Subcutaneous abdominal adipose tissue (tissue), 5 donors: ENCODE measurements at regions not wholly inside any gene's neighbourhood (a gene's known extent, or its start where the extent isn't known, plus 50 kb on each side); places are given as distances from the start of the nearest gene placed in this dataset.

Experiments
- H3K27ac ChIP-seq: one replicate; pipeline ENCODE4 v1.7.0; 2013; ENCODE audit warnings: low read depth, mild to moderate bottlenecking, inconsistent platforms, low read length, moderate library complexity
- H3K27me3 ChIP-seq, 5 donors: one replicate each; pipeline ENCODE4 v1.7.0; 2013; ENCODE audit warnings: low read length in 5 of 5, inconsistent platforms in 1 of 5; ENCODE audit not compliant: control insufficient read depth in 5 of 5, insufficient read depth in 4 of 5
- H3K36me3 ChIP-seq, 5 donors: one replicate each; pipeline ENCODE4 v1.7.0; 2013; ENCODE audit warnings: low read length in 5 of 5; ENCODE audit not compliant: control insufficient read depth in 5 of 5, insufficient read depth in 5 of 5
- H3K4me1 ChIP-seq, 5 donors: one replicate each; pipeline ENCODE4 v1.7.0; 2013; ENCODE audit warnings: low read length in 5 of 5, mild to moderate bottlenecking in 3 of 5, moderate library complexity in 1 of 5; ENCODE audit not compliant: control insufficient read depth in 5 of 5, insufficient read depth in 5 of 5
- H3K4me3 ChIP-seq, 5 donors: one replicate each; pipeline ENCODE4 v1.7.0; 2013; ENCODE audit warnings: low read length in 5 of 5, low read depth in 1 of 5
- H3K9ac ChIP-seq, 5 donors: one replicate each; pipeline ENCODE4 v1.7.0; 2013; ENCODE audit warnings: low read length in 5 of 5, mild to moderate bottlenecking in 4 of 5, moderate library complexity in 3 of 5
- H3K9me3 ChIP-seq, 5 donors: one replicate each; pipeline ENCODE4 v1.7.0; 2013; ENCODE audit warnings: low read length in 5 of 5; ENCODE audit not compliant: control insufficient read depth in 5 of 5
- donor health status: healthy.
- donor health status: healthy.
- donor health status: healthy.
- donor health status: healthy.
- donor health status: healthy.

DNA sequence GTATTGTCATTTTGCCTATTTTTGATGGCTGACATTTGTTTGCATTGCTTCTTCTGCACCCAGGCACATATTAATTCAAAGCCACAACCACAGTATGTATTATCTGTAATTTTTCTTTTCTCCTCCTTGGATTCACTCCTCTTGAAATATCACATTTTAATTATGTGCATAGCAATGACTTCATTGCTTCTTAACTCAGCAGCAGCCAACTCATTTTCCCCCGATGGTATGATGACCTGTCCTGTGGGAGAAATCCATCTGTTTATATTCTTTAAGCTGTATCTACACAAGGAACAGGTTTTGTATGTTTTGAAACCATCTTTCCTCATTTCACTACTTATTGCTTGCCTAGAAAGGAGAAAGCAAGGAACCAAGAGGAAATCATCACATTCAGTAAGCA, 588.8 kb downstream of the INHBA start:
- H3K27ac ChIP-seq: no peak overlapping the region
- no peak overlapping the region for H3K4me3 ChIP-seq
- no peaks in the 10 kb centered on the region for H3K27me3 ChIP-seq
- no peaks in the 10 kb centered on the region for H3K4me1 ChIP-seq
- no peaks in the 10 kb centered on the region for H3K9me3 ChIP-seq
- H3K36me3 ChIP-seq: no peaks in the 10 kb centered on the region
- H3K9ac ChIP-seq: no peak overlapping the region

- Histone ChIP-seq H3K27ac (no peak overlapping the region), H3K9me3 (no peaks in the 10 kb centered on the region), H3K4me1 (no peaks in the 10 kb centered on the region), H3K4me3 (no peak overlapping the region), H3K36me3 (no peaks in the 10 kb centered on the region), H3K9ac (no peak overlapping the region), H3K27me3 (no peaks in the 10 kb centered on the region)
Observed at GRCh38 chr7:41113719-41114118, 589.2 kb downstream of the INHBA start.

GRCh38 chr7:41110186-41110585, 592.7 kb downstream of the INHBA start:
- H3K9ac ChIP-seq: no peak overlapping the region
- no peaks in the 10 kb centered on the region for H3K36me3 ChIP-seq
- H3K9me3 ChIP-seq: no peaks in the 10 kb centered on the region
- H3K4me1 ChIP-seq: no peaks in the 10 kb centered on the region
- no peak overlapping the region for H3K27ac ChIP-seq
- H3K27me3 ChIP-seq: no peaks in the 10 kb centered on the region
- no peak overlapping the region for H3K4me3 ChIP-seq

GRCh38 chr7:41108821-41109220, 594.1 kb downstream of the INHBA start:
- no peaks in the 10 kb centered on the region for H3K4me1 ChIP-seq
- no peaks in the 10 kb centered on the region for H3K27me3 ChIP-seq
- H3K27ac ChIP-seq: no peak overlapping the region
- no peak overlapping the region for H3K4me3 ChIP-seq
- no peaks in the 10 kb centered on the region for H3K36me3 ChIP-seq
- H3K9ac ChIP-seq: no peak overlapping the region
- H3K9me3 ChIP-seq: no peaks in the 10 kb centered on the region

DNA sequence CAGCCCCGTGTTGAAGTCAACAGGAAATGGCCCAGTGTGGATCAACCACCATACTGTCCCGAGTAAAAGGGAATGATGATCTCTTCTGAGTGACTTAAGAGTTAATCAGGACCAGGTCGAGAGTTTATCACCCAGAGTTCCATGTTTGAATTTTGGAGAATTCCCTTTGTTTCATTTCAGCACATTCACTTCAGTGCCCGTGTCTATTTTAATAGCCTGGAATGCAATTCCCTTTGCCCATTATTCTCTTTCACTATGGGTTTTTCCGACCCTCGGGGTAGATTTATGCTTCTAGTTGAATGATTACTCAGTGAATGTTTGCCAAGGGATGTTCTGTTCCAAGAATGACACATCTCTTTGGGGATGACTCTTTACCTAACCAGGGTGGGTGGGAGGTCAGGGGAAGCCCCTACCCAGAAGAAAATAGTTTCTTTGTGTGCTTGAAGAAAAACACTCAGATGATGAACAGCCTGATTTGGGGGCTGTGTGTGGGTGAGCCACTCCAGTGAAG, 594.9 kb downstream of the INHBA start:
- H3K36me3 ChIP-seq: no peaks in the 10 kb centered on the region
- H3K9me3 ChIP-seq: no peaks in the 10 kb centered on the region
- H3K4me3 ChIP-seq: no peak overlapping the region
- no peak overlapping the region for H3K27ac ChIP-seq
- no peak overlapping the region for H3K9ac ChIP-seq
- H3K4me1 ChIP-seq: no peaks in the 10 kb centered on the region
- H3K27me3 ChIP-seq: no peaks in the 10 kb centered on the region

DNA sequence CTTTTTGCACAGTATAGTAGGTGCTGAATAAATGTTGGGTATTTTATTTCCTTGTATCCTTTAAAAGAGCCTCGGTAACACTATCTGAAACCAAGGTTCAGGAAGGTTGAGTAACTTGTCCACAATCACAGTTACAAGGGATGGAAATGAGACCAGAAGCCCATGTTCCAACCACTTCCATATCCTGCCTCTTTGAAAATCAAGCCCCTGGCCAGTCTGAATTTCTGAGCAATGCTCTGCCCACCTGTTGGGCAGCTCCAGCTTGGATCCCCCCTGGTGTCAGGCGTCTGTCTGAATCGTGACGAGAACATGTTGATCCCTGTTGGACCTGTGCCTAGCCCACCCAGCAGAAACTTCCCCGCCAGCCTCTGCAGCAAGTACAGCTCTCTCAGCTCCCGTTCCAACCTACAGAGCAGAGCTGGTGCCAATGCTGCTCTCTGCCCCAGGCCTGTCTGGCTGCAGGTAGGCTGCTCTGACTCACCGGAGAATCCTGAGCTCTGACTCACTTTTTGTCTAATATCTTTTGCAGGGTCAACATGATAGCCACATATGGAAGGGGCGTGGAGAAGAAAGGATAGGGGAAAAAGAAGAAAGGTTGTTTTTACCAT, 595.5 kb downstream of the INHBA start:
- H3K9me3 ChIP-seq: no peaks in the 10 kb centered on the region
- no peak overlapping the region for H3K4me3 ChIP-seq
- H3K27ac ChIP-seq: no peak overlapping the region
- no peaks in the 10 kb centered on the region for H3K36me3 ChIP-seq
- H3K27me3 ChIP-seq: no peaks in the 10 kb centered on the region
- H3K4me1 ChIP-seq: no peaks in the 10 kb centered on the region
- H3K9ac ChIP-seq: no peak overlapping the region

GRCh38 chr7:41104631-41105030, 598.3 kb downstream of the INHBA start:
- Histone ChIP-seq H3K27ac (no peak overlapping the region), H3K9me3 (peaks cover 0 to 2% (median 0%) of the 10 kb centered on the region in 5 donors), H3K4me1 (no peaks in the 10 kb centered on the region), H3K36me3 (no peaks in the 10 kb centered on the region), H3K9ac (no peak overlapping the region), H3K4me3 (no peak overlapping the region), H3K27me3 (no peaks in the 10 kb centered on the region)

DNA sequence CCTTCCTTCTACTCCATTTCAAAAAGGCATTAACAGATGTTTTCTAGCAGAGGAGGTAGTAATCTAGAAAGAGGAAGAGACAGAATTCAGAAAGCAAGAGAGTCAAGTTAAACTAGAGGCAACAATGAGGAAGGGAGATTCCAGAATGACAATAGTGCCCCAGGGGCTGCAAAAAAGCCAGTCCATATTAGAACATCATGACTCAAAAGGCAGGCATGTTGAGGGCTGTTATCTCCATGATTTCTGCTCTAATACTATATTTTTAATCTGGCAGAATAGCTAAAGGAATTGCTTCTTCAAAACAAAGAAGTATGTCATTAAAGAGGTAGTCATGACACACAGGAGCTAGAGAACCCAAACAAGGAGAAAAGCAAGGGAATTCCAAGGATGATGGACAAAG, 599.6 kb downstream of the INHBA start:
- Histone ChIP-seq H3K9me3 (peaks cover 0 to 2% (median 0%) of the 10 kb centered on the region in 5 donors), H3K27me3 (no peaks in the 10 kb centered on the region)

GRCh38 chr7:41098846-41099245, 604.0 kb downstream of the INHBA start:
- Histone ChIP-seq H3K4me1 (no peaks in the 10 kb centered on the region), H3K27me3 (no peaks in the 10 kb centered on the region), H3K27ac (no peak overlapping the region), H3K9ac (no peak overlapping the region), H3K36me3 (no peaks in the 10 kb centered on the region), H3K9me3 (peaks cover 0 to 2% (median 0%) of the 10 kb centered on the region in 5 donors), H3K4me3 (no peak overlapping the region)

More for the DNA sequence above, 599.6 kb downstream of the INHBA start:
- H3K27ac ChIP-seq: no peak overlapping the region
- no peak overlapping the region for H3K4me3 ChIP-seq
- no peaks in the 10 kb centered on the region for H3K36me3 ChIP-seq
- H3K4me1 ChIP-seq: no peaks in the 10 kb centered on the region
- H3K9ac ChIP-seq: no peak overlapping the region

- no peaks in the 10 kb centered on the region for H3K27me3 ChIP-seq
- no peak overlapping the region for H3K27ac ChIP-seq
- H3K9me3 ChIP-seq: peaks cover 0 to 2% (median 0%) of the 10 kb centered on the region in 5 donors
- H3K4me3 ChIP-seq: no peak overlapping the region
- H3K4me1 ChIP-seq: no peaks in the 10 kb centered on the region
- H3K9ac ChIP-seq: no peak overlapping the region
- no peaks in the 10 kb centered on the region for H3K36me3 ChIP-seq
Observed at GRCh38 chr7:41098402-41098801, 604.5 kb downstream of the INHBA start.
